Psoas muscle (tissue), 7 donors: ENCODE measurements at regions not wholly inside any gene's neighbourhood (a gene's known extent, or its start where the extent isn't known, plus 50 kb on each side); places are given as distances from the start of the nearest gene placed in this dataset.
"Not testable (repeated sequence)": the region's sequence is repeated elsewhere in the genome, so short reads cannot be mapped to it uniquely, and the experiment has no call there.

ENCODE experiments used
- ATAC-seq, 4 donors: fragments of 200-7000 bp; cut with Tn5 transposase; one replicate each; pipeline ENCODE4 v1.9.1; 2020; ENCODE audit warnings: moderate library complexity in 3 of 4, mild to moderate bottlenecking in 2 of 4
- DNase-seq, 2 donors: peaks; one replicate each; pipeline ENCODE4 v3.0.0-alpha.2; 2020
- H3K27ac ChIP-seq: fragments of 200-600 bp; one replicate; pipeline ENCODE4 v1.8.0; 2022
- H3K27me3 ChIP-seq, 3 donors: fragments of 200-600 bp in 1 of 3; one replicate each; pipeline versions ENCODE4 v1.6.1 to v1.8.0; 2013 to 2022; ENCODE audit warnings: low read length in 2 of 3, mild to moderate bottlenecking in 2 of 3, moderate library complexity in 1 of 3; ENCODE audit not compliant: insufficient read depth in 3 of 3
- H3K36me3 ChIP-seq, 2 donors: fragments of 200-600 bp in 1 of 2; one replicate each; pipeline versions ENCODE4 v1.6.1 to v1.8.0; 2013 to 2022; ENCODE audit warnings: low read depth in 1 of 2, mild to moderate bottlenecking in 1 of 2, moderate library complexity in 1 of 2; ENCODE audit not compliant: insufficient read depth in 1 of 2
- H3K4me1 ChIP-seq: fragments of 200-600 bp; one replicate; pipeline ENCODE4 v1.8.0; 2022
- H3K4me3 ChIP-seq: fragments of 200-600 bp; one replicate; pipeline ENCODE4 v1.8.0; 2022; ENCODE audit warnings: mild to moderate bottlenecking
- H3K9me3 ChIP-seq: fragments of 200-600 bp; one replicate; pipeline ENCODE4 v1.8.0; 2022
- WGBS, 3 donors: extraction: QIAGEN DNeasy Blood & Tissue Kit; methylation state at CpG; one replicate each; pipeline versions ENCODE4 v1.1.6 to v1.1.7; 2013; 5-methylcytosine and 5-hydroxymethylcytosine counted together
- intact Hi-C, 2 donors: fragments of 100-400 bp; cut with DNase I; formaldehyde crosslinking; loops; one replicate each; pipeline versions ENCODE4 v1.11.0 to v1.14.2; 2022
- donor health status: healthy with polysubstance abuse.
- donor health status: DM: no; HTN: no; CAD: no; lungs with moderate emphysema.
- donor health status: Bipolar disorder and iron deficiency.
- donor health status: healthy.
- donor health status: DM: yes; HTN: yes; CAD: no.
- donor health status: DM: no; HTN: no; CAD: no.
- donor health status: DM: yes; HTN: yes; CAD: no.

- DNase-seq, H3K9me3 ChIP-seq, H3K27me3 ChIP-seq, H3K36me3 ChIP-seq, H3K27ac ChIP-seq, intact Hi-C loops, H3K4me1 ChIP-seq, H3K4me3 ChIP-seq: not testable (repeated sequence)
- 83 to 93% (median 91%) methylated on average over 4 of the region's 11 CpGs for WGBS, 3 donors
- ATAC-seq = peak in 1 of 4 donors; percentile 35
Measured at GRCh38 chr2:111435553-111436310, 315.0 kb downstream of the BCL2L11 start.

- H3K4me1 ChIP-seq, ATAC-seq, DNase-seq, H3K27ac ChIP-seq, intact Hi-C loops, H3K4me3 ChIP-seq, H3K36me3 ChIP-seq, H3K9me3 ChIP-seq, H3K27me3 ChIP-seq: not testable (repeated sequence)
- 56 to 84% (median 60%) methylated on average over 2 of the region's 5 CpGs for WGBS, 3 donors
Measured at GRCh38 chr2:111436411-111436810, 315.7 kb downstream of the BCL2L11 start.

GRCh38 chr2:111437288-111437990, 316.7 kb downstream of the BCL2L11 start:
- H3K4me3 ChIP-seq, H3K4me1 ChIP-seq, intact Hi-C loops, H3K27me3 ChIP-seq, H3K27ac ChIP-seq, H3K36me3 ChIP-seq, DNase-seq, H3K9me3 ChIP-seq, ATAC-seq: not testable (repeated sequence)
- WGBS, 3 donors = 67 to 96% (median 73%) methylated on average over 3 to 4 of the region's 7 CpGs

- H3K36me3 ChIP-seq, ATAC-seq, intact Hi-C loops, H3K4me1 ChIP-seq, DNase-seq, H3K9me3 ChIP-seq, H3K4me3 ChIP-seq, H3K27me3 ChIP-seq, H3K27ac ChIP-seq: not testable (repeated sequence)
- 78 to 82% (median 81%) methylated on average over 2 of the region's 2 CpGs for WGBS, 3 donors
Measured at GRCh38 chr2:111438161-111438560, 317.4 kb downstream of the BCL2L11 start.

- WGBS, 3 donors = 82 to 93% (median 83%) methylated on average over 2 of the region's 6 CpGs
- ATAC-seq, intact Hi-C loops, H3K27ac ChIP-seq, H3K36me3 ChIP-seq, H3K4me1 ChIP-seq, DNase-seq, H3K4me3 ChIP-seq, H3K9me3 ChIP-seq, H3K27me3 ChIP-seq: not testable (repeated sequence)
Measured at GRCh38 chr2:111439237-111439636, 318.5 kb downstream of the BCL2L11 start.

- H3K9me3 ChIP-seq, ATAC-seq, H3K27ac ChIP-seq, H3K4me1 ChIP-seq, H3K36me3 ChIP-seq, intact Hi-C loops, H3K4me3 ChIP-seq, H3K27me3 ChIP-seq, DNase-seq: not testable (repeated sequence)
- WGBS, 3 donors = 89 to 96% (median 94%) methylated on average over 3 to 4 of the region's 5 CpGs
Measured at GRCh38 chr2:111441614-111442013, 320.9 kb downstream of the BCL2L11 start.

- ATAC-seq = peak; percentile 74 to 90 (median 83)
- H3K9me3 ChIP-seq, H3K4me1 ChIP-seq, DNase-seq, H3K36me3 ChIP-seq, H3K27ac ChIP-seq, H3K4me3 ChIP-seq, intact Hi-C loops, H3K27me3 ChIP-seq: not testable (repeated sequence)
- 17 to 21% (median 21%) methylated on average over 2 to 5 of the region's 8 CpGs for WGBS, 3 donors
Measured at GRCh38 chr2:111442767-111443454, 322.2 kb downstream of the BCL2L11 start.

- not testable (repeated sequence) for DNase-seq
Measured at GRCh38 chr2:111444516-111444915, 323.8 kb downstream of the BCL2L11 start.

GRCh38 chr2:111445191-111445929, 324.6 kb downstream of the BCL2L11 start:
- intact Hi-C loops, ATAC-seq, H3K9me3 ChIP-seq, DNase-seq, H3K27me3 ChIP-seq, H3K4me1 ChIP-seq, H3K4me3 ChIP-seq, H3K27ac ChIP-seq, H3K36me3 ChIP-seq: not testable (repeated sequence)
- no CpG with 5 or more reads among the region's 7 CpGs for WGBS, 3 donors

More at GRCh38 chr2:111444516-111444915, 323.8 kb downstream of the BCL2L11 start:
- intact Hi-C loops, H3K27me3 ChIP-seq, H3K27ac ChIP-seq, H3K4me3 ChIP-seq, H3K9me3 ChIP-seq, H3K4me1 ChIP-seq, H3K36me3 ChIP-seq: not testable (repeated sequence)
- peak in 3 of 4 donors; percentile 33 to 58 (median 52) for ATAC-seq
- WGBS, 3 donors = no CpG with 5 or more reads among the region's 2 CpGs

- ATAC-seq, H3K27ac ChIP-seq, DNase-seq, H3K36me3 ChIP-seq, intact Hi-C loops, H3K27me3 ChIP-seq, H3K4me3 ChIP-seq, H3K9me3 ChIP-seq, H3K4me1 ChIP-seq: not testable (repeated sequence)
- no CpG with 5 or more reads among the region's 10 CpGs for WGBS, 3 donors
Measured at GRCh38 chr2:111445941-111446340, 325.2 kb downstream of the BCL2L11 start.
